ENCODE measurements at regions not wholly inside any gene's neighbourhood (a gene's known extent, or its start where the extent isn't known, plus 50 kb on each side); places are given as distances from the start of the nearest gene placed in this dataset.

- TF ChIP-seq ZFX (IDR thresholded peaks at IDR 0.05; ENCODE audit: borderline replicate concordance) (no peak), CTCF (IDR thresholded peaks at IDR 0.05) (no peak)
- no peak overlapping the region for H3K27ac ChIP-seq
Observed at GRCh38 chr1:192751260-192751659, 57.6 kb upstream of the RGS2 start.

DNA sequence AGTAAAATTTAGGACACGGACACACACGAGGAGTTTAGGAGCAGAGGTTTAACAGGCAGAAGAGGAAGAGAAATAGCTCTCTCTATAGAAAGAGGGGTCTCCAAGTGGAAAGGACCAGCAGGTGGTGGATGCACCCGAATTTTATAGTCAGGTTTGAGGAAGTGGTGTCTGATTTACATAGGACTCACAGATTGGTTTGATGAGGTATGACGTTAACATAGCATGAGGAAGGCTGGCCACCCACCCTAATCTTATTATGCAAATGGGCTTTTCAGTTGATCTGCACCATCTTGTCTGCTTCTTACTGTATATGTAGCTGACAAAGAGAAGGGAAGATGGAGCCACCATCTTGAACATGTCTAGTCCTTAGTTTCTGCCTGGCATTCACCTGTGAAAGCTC lies 52.5 kb upstream of the RGS2 start:
- no peak overlapping the region for H3K27ac ChIP-seq
- TF ChIP-seq ZFX (IDR thresholded peaks at IDR 0.05; ENCODE audit: borderline replicate concordance) = no peak
- TF ChIP-seq CTCF (IDR thresholded peaks at IDR 0.05) = no peak

GRCh38 chr1:192756847-192757246 lies 52.0 kb upstream of the RGS2 start:
- no peak for TF ChIP-seq ZFX (IDR thresholded peaks at IDR 0.05; ENCODE audit: borderline replicate concordance)
- TF ChIP-seq CTCF (IDR thresholded peaks at IDR 0.05) = no peak
- no peak overlapping the region for H3K27ac ChIP-seq

GRCh38 chr1:192758492-192758891 lies 50.3 kb upstream of the RGS2 start:
- no peak for TF ChIP-seq CTCF (IDR thresholded peaks at IDR 0.05)
- no peak for TF ChIP-seq ZFX (IDR thresholded peaks at IDR 0.05; ENCODE audit: borderline replicate concordance)
- no peak overlapping the region for H3K27ac ChIP-seq

Measured in 22Rv1 (cell line).